Heart left ventricle (tissue), 13 donors: ENCODE measurements at regions not wholly inside any gene's neighbourhood (a gene's known extent, or its start where the extent isn't known, plus 50 kb on each side); places are given as distances from the start of the nearest gene placed in this dataset.

ENCODE experiments used
- POLR2A ChIP-seq, 2 donors: fragments of 450-650 bp; IDR thresholded peaks; one replicate each; pipeline ENCODE4 v1.6.1; 2017; ENCODE audit warnings: antibody characterized with exemption in 2 of 2, mild to moderate bottlenecking in 2 of 2, moderate library complexity in 2 of 2
- TF ChIP-seq, protein P1 (sequence below), 12 donors: fragments of 200-600 bp; sonication (generic) in 4 of 12; IDR thresholded peaks; one replicate each; pipeline versions ENCODE4 v1.5.0 to v1.8.0; 2018 to 2022; ENCODE audit warnings: antibody characterized with exemption in 12 of 12, mild to moderate bottlenecking in 5 of 12
- donor health status: ischemic (EF 13 %, LVEDD 7.1; RV severe dilation, severe dysfunction).
- donor health status: DM: no; HTN: yes; CAD: no.
- donor health status: DM: no; HTN: no; CAD: no.
- donor health status: ischemic (EF 25% LVEDD 6.9; RV normal size, moderate dysfunction).
- donor health status: ischemic (EF 25% LVEDD 5.7; RV mildly dilated, moderate dysfunction).
- donor health status: ischemic (EF 35%, LVEDD 5.7; RV mildly dilated, moderate dysfunction).
- donor health status: nonischemic (EF 11% LVEDD 7.7; RV severe dilation, severe dysfunction).
- donor health status: DM: yes; HTN: yes; CAD: no.
- donor health status: PGD.
- donor health status: ischemic (EF 29% LVEDD 5.4; RV normal size, mild dysfunction).
- donor health status: nonischemic (EF 23%, LVEDD 6.1; RV moderate dilation, normal function).

DNA sequence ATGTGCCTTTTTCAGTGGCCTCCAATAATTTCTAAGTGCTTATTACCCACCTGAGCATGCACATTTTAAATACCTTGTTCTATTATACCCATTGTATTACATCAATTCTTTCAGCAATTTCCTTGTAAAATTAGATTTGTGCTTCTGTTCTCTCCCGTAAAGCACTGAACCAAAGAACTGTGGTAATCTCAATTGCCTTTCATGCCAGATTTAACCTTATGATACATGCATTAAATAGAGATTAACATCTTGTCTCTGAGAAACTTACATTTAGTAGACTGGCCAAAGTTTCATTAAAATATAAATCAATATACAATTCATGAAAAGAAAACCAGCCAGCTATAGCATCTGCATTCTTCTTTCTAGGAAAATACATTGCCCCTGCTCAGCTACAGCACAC lies 137.2 kb downstream of the EFNB2 start:
- no peak for TF ChIP-seq POLR2A (IDR thresholded peaks at IDR 0.05)
- TF ChIP-seq, protein P1, sequence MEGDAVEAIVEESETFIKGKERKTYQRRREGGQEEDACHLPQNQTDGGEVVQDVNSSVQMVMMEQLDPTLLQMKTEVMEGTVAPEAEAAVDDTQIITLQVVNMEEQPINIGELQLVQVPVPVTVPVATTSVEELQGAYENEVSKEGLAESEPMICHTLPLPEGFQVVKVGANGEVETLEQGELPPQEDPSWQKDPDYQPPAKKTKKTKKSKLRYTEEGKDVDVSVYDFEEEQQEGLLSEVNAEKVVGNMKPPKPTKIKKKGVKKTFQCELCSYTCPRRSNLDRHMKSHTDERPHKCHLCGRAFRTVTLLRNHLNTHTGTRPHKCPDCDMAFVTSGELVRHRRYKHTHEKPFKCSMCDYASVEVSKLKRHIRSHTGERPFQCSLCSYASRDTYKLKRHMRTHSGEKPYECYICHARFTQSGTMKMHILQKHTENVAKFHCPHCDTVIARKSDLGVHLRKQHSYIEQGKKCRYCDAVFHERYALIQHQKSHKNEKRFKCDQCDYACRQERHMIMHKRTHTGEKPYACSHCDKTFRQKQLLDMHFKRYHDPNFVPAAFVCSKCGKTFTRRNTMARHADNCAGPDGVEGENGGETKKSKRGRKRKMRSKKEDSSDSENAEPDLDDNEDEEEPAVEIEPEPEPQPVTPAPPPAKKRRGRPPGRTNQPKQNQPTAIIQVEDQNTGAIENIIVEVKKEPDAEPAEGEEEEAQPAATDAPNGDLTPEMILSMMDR (IDR thresholded peaks at IDR 0.05), result no peak
